Mesendoderm (in vitro differentiated cells): ENCODE measurements at regions not wholly inside any gene's neighbourhood (a gene's known extent, or its start where the extent isn't known, plus 50 kb on each side); places are given as distances from the start of the nearest gene placed in this dataset.

Experiments used
- DNase-seq: peaks from one replicate; pipeline ENCODE4 v3.0.0; 2013
- H2AK5ac ChIP-seq: 2 replicates; pipeline ENCODE4 v1.6.1; 2013; ENCODE audit warnings: low read length, inconsistent platforms
- H2BK120ac ChIP-seq: 2 replicates; pipeline ENCODE4 v1.6.1; 2013; ENCODE audit warnings: low read depth, mild to moderate bottlenecking, low read length, moderate library complexity, mixed read lengths
- H2BK15ac ChIP-seq: replicated peaks from 2 replicates; pipeline ENCODE4 v1.6.1; 2013; ENCODE audit warnings: low read depth, mild to moderate bottlenecking, moderate library complexity
- H2BK5ac ChIP-seq: 2 replicates; pipeline ENCODE4 v1.6.1; 2013; ENCODE audit warnings: low read length, inconsistent platforms
- H3K18ac ChIP-seq: 2 replicates; pipeline ENCODE4 v1.6.1; 2013; ENCODE audit warnings: mild to moderate bottlenecking, low read length, mixed read lengths
- H3K23ac ChIP-seq: one replicate; pipeline ENCODE4 v1.6.1; 2013; ENCODE audit warnings: low read length
- H3K27ac ChIP-seq: 2 replicates; pipeline ENCODE4 v1.5.1; 2013; ENCODE audit warnings: low read depth, mild to moderate bottlenecking, inconsistent platforms, low read length, moderate library complexity
- H3K27me3 ChIP-seq: 2 replicates; pipeline ENCODE4 v1.6.1; 2013; ENCODE audit warnings: low read length, control low read depth, mild to moderate bottlenecking, inconsistent platforms; ENCODE audit not compliant: insufficient read depth, poor library complexity
- H3K36me3 ChIP-seq: 2 replicates; pipeline ENCODE4 v1.6.1; 2013; ENCODE audit warnings: low read length, inconsistent platforms; ENCODE audit not compliant: control insufficient read depth, insufficient read depth
- H3K4ac ChIP-seq: one replicate; pipeline ENCODE4 v1.6.1; 2013; ENCODE audit warnings: low read depth, mild to moderate bottlenecking, low read length, moderate library complexity
- H3K4me1 ChIP-seq: 2 replicates; pipeline ENCODE4 v1.6.1; 2013; ENCODE audit warnings: low read depth, low read length, inconsistent platforms; ENCODE audit not compliant: control insufficient read depth
- H3K4me2 ChIP-seq: 2 replicates; pipeline ENCODE4 v1.6.1; 2013; ENCODE audit warnings: low read length
- H3K4me3 ChIP-seq: 2 replicates; pipeline ENCODE4 v1.5.1; 2013; ENCODE audit warnings: mild to moderate bottlenecking, low read length
- H3K56ac ChIP-seq: one replicate; pipeline ENCODE4 v1.6.1; 2013; ENCODE audit warnings: low read length
- H3K79me1 ChIP-seq: 2 replicates; pipeline ENCODE4 v1.6.1; 2013; ENCODE audit warnings: low read length, inconsistent platforms
- H3K79me2 ChIP-seq: 2 replicates; pipeline ENCODE4 v1.6.1; 2013; ENCODE audit warnings: mild to moderate bottlenecking, low read length; ENCODE audit not compliant: control insufficient read depth, insufficient read depth
- H3K9ac ChIP-seq: 2 replicates; pipeline ENCODE4 v1.6.1; 2013; ENCODE audit warnings: low read length, inconsistent platforms
- H4K5ac ChIP-seq: one replicate; pipeline ENCODE4 v1.6.1; 2013; ENCODE audit warnings: low read length
- H4K8ac ChIP-seq: one replicate; pipeline ENCODE4 v1.6.1; 2013; ENCODE audit warnings: low read depth, mild to moderate bottlenecking, control low read depth, low read length, moderate library complexity
- WGBS: extraction: QIAGEN DNeasy Blood & Tissue Kit; methylation state at CpG from one replicate; pipeline ENCODE4 v1.1.7; 2013; ENCODE audit warnings: low lambda C conversion rate, missing lambda C conversion rate; ENCODE audit not compliant: insufficient coverage; ENCODE audit errors: extremely low coverage; 5-methylcytosine and 5-hydroxymethylcytosine counted together

DNA sequence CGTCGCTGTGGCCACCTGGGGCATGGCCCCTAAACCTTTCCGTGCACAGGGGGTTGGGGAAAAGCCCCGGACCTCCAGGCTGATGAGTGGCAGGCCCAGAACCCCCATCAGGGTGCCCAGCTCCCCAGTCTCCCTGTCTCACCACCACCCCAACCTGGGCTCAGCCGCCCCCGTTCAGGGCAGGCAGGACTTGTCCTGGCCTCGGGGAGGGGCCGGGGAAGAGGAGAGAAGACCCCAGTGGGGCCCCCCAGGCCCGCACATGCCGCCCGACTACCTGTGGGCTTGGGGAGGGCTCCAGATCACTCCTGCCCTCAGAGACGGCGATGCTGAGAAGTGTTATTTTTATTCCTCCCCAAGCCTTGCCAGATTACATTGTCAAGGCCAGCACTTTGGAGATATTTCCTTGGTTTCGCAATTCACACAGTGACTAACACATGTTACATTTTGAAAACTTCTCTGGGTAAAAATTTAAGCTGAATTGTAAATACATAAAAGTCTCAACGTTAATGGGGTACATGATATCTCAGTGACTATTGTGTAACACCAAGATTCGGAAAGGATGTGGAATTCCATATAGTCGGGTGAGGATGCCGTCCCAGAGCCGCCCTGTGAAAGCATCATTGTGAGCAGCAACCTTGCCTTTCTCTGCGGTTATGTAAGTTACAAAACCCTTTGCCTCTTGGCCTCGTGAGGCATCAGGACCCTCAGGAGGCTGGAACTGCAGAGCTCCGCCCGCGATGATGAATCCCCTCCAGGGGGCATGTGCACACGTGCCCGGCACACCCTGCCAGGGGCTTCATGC lies 85.6 kb upstream of the DIO3 start:
- no peak overlapping the region for H3K18ac ChIP-seq
- H3K79me2 ChIP-seq = no peaks in the 10 kb centered on the region
- H3K23ac ChIP-seq = no peak overlapping the region
- H3K4me2 ChIP-seq = no peak overlapping the region
- DNase-seq = no peak
- no peaks in the 10 kb centered on the region for H3K27me3 ChIP-seq
- H4K8ac ChIP-seq = no peak overlapping the region
- H2BK15ac ChIP-seq = no peak overlapping the region
- H3K27ac ChIP-seq = no peak overlapping the region
- no peak overlapping the region for H3K9ac ChIP-seq
- H2AK5ac ChIP-seq = peak overlapping the region; percentile 43
- H2BK120ac ChIP-seq = no peak overlapping the region
- WGBS = no CpG with 5 or more reads among the region's 26 CpGs
- no peak overlapping the region for H2BK5ac ChIP-seq
- H3K56ac ChIP-seq = no peak overlapping the region
- H3K4ac ChIP-seq = peak overlapping the region; percentile 40
- H3K36me3 ChIP-seq = no peaks in the 10 kb centered on the region
- H3K79me1 ChIP-seq = no peaks in the 10 kb centered on the region
- H4K5ac ChIP-seq = no peak overlapping the region
- H3K4me1 ChIP-seq = peaks cover 8% of the 10 kb centered on the region
- H3K4me3 ChIP-seq = no peak overlapping the region

DNA sequence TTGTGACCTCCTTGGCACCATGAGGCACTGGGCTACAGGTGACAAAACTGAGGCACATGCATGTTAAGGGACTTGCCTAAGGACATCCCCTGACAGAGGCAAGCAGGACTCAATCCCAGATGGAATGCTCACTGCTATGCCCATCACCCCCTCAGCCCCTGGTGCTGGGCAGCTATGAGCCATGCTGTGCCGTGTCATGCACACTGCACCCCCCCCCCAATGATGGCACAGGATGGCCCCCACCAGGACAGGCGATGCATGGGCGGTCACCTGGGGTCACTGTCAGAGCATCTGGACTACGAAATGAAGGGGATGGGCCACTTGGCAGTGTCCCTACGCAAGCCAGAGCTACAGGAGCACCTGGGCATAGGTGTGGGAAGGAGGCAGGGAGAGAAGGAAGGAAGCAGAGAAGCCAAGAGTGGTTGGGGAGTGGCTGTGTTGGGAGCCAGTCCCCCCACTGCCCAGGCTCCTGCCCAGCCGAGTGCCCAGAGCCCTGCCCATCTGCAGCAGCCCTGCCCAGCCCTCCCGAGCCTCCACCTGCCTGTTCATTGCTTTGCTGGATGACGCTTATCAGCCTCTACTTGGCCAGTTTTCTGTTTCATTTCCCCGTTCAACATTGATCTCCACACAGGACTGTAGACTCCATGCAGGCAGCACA lies 84.9 kb upstream of the DIO3 start:
- WGBS = no CpG with 5 or more reads among the region's 9 CpGs
- no peak for DNase-seq
- Histone ChIP-seq H3K4me1 (peaks cover 8% of the 10 kb centered on the region), H2AK5ac (peak overlapping the region; percentile 59), H2BK5ac (no peak overlapping the region), H2BK15ac (no peak overlapping the region), H3K4me3 (no peak overlapping the region), H4K8ac (no peak overlapping the region), H3K23ac (no peak overlapping the region), H3K36me3 (no peaks in the 10 kb centered on the region), H3K9ac (peak overlapping the region; percentile 40), H3K79me2 (no peaks in the 10 kb centered on the region), H3K27me3 (no peaks in the 10 kb centered on the region), H3K18ac (no peak overlapping the region), H3K27ac (no peak overlapping the region), H3K56ac (no peak overlapping the region), H3K4me2 (no peak overlapping the region), H3K4ac (no peak overlapping the region), H4K5ac (no peak overlapping the region), H3K79me1 (no peaks in the 10 kb centered on the region), H2BK120ac (no peak overlapping the region)

GRCh38 chr14:101476916-101477553 lies 84.3 kb upstream of the DIO3 start:
- Histone ChIP-seq H3K27me3 (no peaks in the 10 kb centered on the region), H2BK120ac (no peak overlapping the region), H2BK15ac (no peak overlapping the region), H3K4ac (peak overlapping the region; percentile 5), H3K4me1 (peaks cover 8% of the 10 kb centered on the region), H3K79me1 (no peaks in the 10 kb centered on the region), H3K27ac (no peak overlapping the region), H3K4me3 (no peak overlapping the region), H3K36me3 (no peaks in the 10 kb centered on the region), H4K8ac (no peak overlapping the region), H3K4me2 (no peak overlapping the region), H3K23ac (no peak overlapping the region), H4K5ac (no peak overlapping the region), H3K79me2 (no peaks in the 10 kb centered on the region), H2AK5ac (no peak overlapping the region), H3K18ac (peak overlapping the region; percentile 1), H3K9ac (peak overlapping the region; percentile 40), H3K56ac (peak overlapping the region; percentile 42), H2BK5ac (no peak overlapping the region)
- no CpG with 5 or more reads among the region's 14 CpGs for WGBS
- DNase-seq = peak; percentile 94

- no peak overlapping the region for H3K23ac ChIP-seq
- no CpG with 5 or more reads among the region's 5 CpGs for WGBS
- H3K4ac ChIP-seq = peak overlapping the region; percentile 5
- no peak overlapping the region for H2BK5ac ChIP-seq
- H3K4me3 ChIP-seq = no peak overlapping the region
- H2BK15ac ChIP-seq = no peak overlapping the region
- DNase-seq = no peak
- H3K27ac ChIP-seq = no peak overlapping the region
- H2BK120ac ChIP-seq = no peak overlapping the region
- H4K5ac ChIP-seq = no peak overlapping the region
- H4K8ac ChIP-seq = no peak overlapping the region
- H3K27me3 ChIP-seq = no peaks in the 10 kb centered on the region
- no peak overlapping the region for H3K4me2 ChIP-seq
- peaks cover 8% of the 10 kb centered on the region for H3K4me1 ChIP-seq
- H3K36me3 ChIP-seq = no peaks in the 10 kb centered on the region
- peak overlapping the region; percentile 7 for H3K9ac ChIP-seq
- no peaks in the 10 kb centered on the region for H3K79me2 ChIP-seq
- H2AK5ac ChIP-seq = no peak overlapping the region
- H3K18ac ChIP-seq = peak overlapping the region; percentile 1
- peak overlapping the region; percentile 42 for H3K56ac ChIP-seq
- H3K79me1 ChIP-seq = no peaks in the 10 kb centered on the region
These were observed 83.6 kb upstream of the DIO3 start for GRCh38 chr14:101477648-101478047.

GRCh38 chr14:101478096-101478495 lies 83.2 kb upstream of the DIO3 start:
- H3K4ac ChIP-seq = no peak overlapping the region
- no peaks in the 10 kb centered on the region for H3K79me2 ChIP-seq
- no peak overlapping the region for H2BK15ac ChIP-seq
- no peak overlapping the region for H3K56ac ChIP-seq
- H2AK5ac ChIP-seq = no peak overlapping the region
- H3K36me3 ChIP-seq = no peaks in the 10 kb centered on the region
- H4K5ac ChIP-seq = no peak overlapping the region
- peaks cover 8% of the 10 kb centered on the region for H3K4me1 ChIP-seq
- no peak overlapping the region for H3K4me3 ChIP-seq
- no peak overlapping the region for H3K27ac ChIP-seq
- no peak overlapping the region for H3K23ac ChIP-seq
- WGBS = no CpG with 5 or more reads among the region's 13 CpGs
- H3K79me1 ChIP-seq = no peaks in the 10 kb centered on the region
- H3K27me3 ChIP-seq = no peaks in the 10 kb centered on the region
- DNase-seq = no peak
- H3K9ac ChIP-seq = no peak overlapping the region
- no peak overlapping the region for H2BK5ac ChIP-seq
- peak overlapping the region; percentile 29 for H3K18ac ChIP-seq
- no peak overlapping the region for H2BK120ac ChIP-seq
- no peak overlapping the region for H4K8ac ChIP-seq
- H3K4me2 ChIP-seq = no peak overlapping the region
